GM23338 (cell line): ENCODE measurements at regions not wholly inside any gene's neighbourhood (a gene's known extent, or its start where the extent isn't known, plus 50 kb on each side); places are given as distances from the start of the nearest gene placed in this dataset.

Experiments
- ATAC-seq: fragments of 200-7000 bp; cut with Tn5 transposase; 3 replicates; pipeline ENCODE4 v1.9.1; 2020
- DNase-seq: peaks from one replicate; pipeline ENCODE4 v3.0.0-alpha.2; 2015; ENCODE audit warnings: low spot score
- H2AFZ ChIP-seq: fragments of 200-600 bp; sonication (generic); 2 replicates; pipeline ENCODE4 v1.8.0; 2016; ENCODE audit warnings: antibody characterized with exemption, mild to moderate bottlenecking, moderate library complexity
- H3F3A ChIP-seq: fragments of 200-600 bp; sonication (generic); replicated peaks from 2 replicates; pipeline ENCODE4 v1.8.0; 2017; ENCODE audit warnings: antibody characterized with exemption, mixed run types, low read depth
- H3K27ac ChIP-seq: fragments of 200-600 bp; sonication (generic); 2 replicates; pipeline ENCODE4 v1.6.1; 2016; ENCODE audit warnings: low read depth
- H3K27me3 ChIP-seq: fragments of 200-600 bp; sonication (generic); 2 replicates; pipeline ENCODE4 v1.8.0; 2016; ENCODE audit warnings: mild to moderate bottlenecking, mixed run types, moderate library complexity; ENCODE audit not compliant: insufficient read depth
- H3K36me3 ChIP-seq: fragments of 200-600 bp; sonication (generic); 2 replicates; pipeline ENCODE4 v1.8.0; 2016; ENCODE audit warnings: mild to moderate bottlenecking; ENCODE audit not compliant: insufficient read depth
- H3K4me1 ChIP-seq: fragments of 200-600 bp; sonication (generic); 2 replicates; pipeline ENCODE4 v1.8.0; 2016; ENCODE audit warnings: mild to moderate bottlenecking, moderate library complexity; ENCODE audit not compliant: insufficient read depth
- H3K4me2 ChIP-seq: fragments of 200-600 bp; sonication (generic); 2 replicates; pipeline ENCODE4 v1.7.1; 2017; ENCODE audit warnings: mixed run types
- H3K4me3 ChIP-seq: fragments of 200-600 bp; sonication (generic); 2 replicates; pipeline ENCODE4 v1.6.1; 2016; ENCODE audit warnings: mixed run types
- H3K79me2 ChIP-seq: fragments of 200-600 bp; sonication (generic); replicated peaks from 2 replicates; pipeline ENCODE4 v1.8.0; 2017; ENCODE audit warnings: mild to moderate bottlenecking; ENCODE audit not compliant: insufficient read depth
- H3K9me2 ChIP-seq: fragments of 200-600 bp; sonication (generic); 2 replicates; pipeline ENCODE4 v1.8.0; 2017; ENCODE audit not compliant: insufficient read depth
- H4K20me1 ChIP-seq: fragments of 200-600 bp; sonication (generic); replicated peaks from 2 replicates; pipeline ENCODE4 v1.8.0; 2017; ENCODE audit warnings: mild to moderate bottlenecking; ENCODE audit not compliant: insufficient read depth
- H3K27ac Mint-ChIP-seq: 2 replicates; pipeline ENCODE4 v1.8.0; 2020; ENCODE audit warnings: inconsistent platforms, mild to moderate bottlenecking, moderate library complexity, mixed read lengths
- H3K27me3 Mint-ChIP-seq: 3 replicates; pipeline ENCODE4 v1.8.0; 2022; ENCODE audit warnings: low read depth, mild to moderate bottlenecking, moderate library complexity, mixed read lengths, inconsistent platforms; ENCODE audit not compliant: insufficient read depth, poor library complexity
- H3K36me3 Mint-ChIP-seq: 3 replicates; pipeline ENCODE4 v1.8.0; 2021; ENCODE audit warnings: low read depth, mild to moderate bottlenecking, inconsistent platforms, moderate library complexity, mixed read lengths
- H3K4me1 Mint-ChIP-seq: 3 replicates; pipeline ENCODE4 v1.8.0; 2020; ENCODE audit warnings: mild to moderate bottlenecking, inconsistent platforms, mixed read lengths
- H3K4me3 Mint-ChIP-seq: 3 replicates; pipeline ENCODE4 v1.8.0; 2021; ENCODE audit warnings: moderate library complexity, mild to moderate bottlenecking, inconsistent platforms, mixed read lengths
- H3K9me3 Mint-ChIP-seq: 3 replicates; pipeline ENCODE4 v1.8.0; 2020; ENCODE audit warnings: moderate library complexity, mild to moderate bottlenecking, inconsistent platforms, mixed read lengths
- CREB1 ChIP-seq: fragments of 250-450 bp; sonication (Bioruptor Pico); IDR thresholded peaks from 2 replicates; pipeline ENCODE4 v1.5.0; 2020; ENCODE audit warnings: low read depth, mild to moderate bottlenecking, moderate library complexity
- EZH2phosphoT487 ChIP-seq: fragments of 200-600 bp; sonication (generic); IDR thresholded peaks from one replicate; pipeline ENCODE4 v1.8.1; 2018; ENCODE audit warnings: antibody characterized with exemption; ENCODE audit not compliant: unreplicated experiment
- JUNB ChIP-seq: IDR thresholded peaks from one replicate; pipeline ENCODE4 v1.6.1; 2016; ENCODE audit warnings: antibody characterized with exemption; ENCODE audit not compliant: unreplicated experiment
- NANOG ChIP-seq: IDR thresholded peaks from 2 replicates; pipeline ENCODE4 v1.6.1; 2016; ENCODE audit warnings: antibody characterized with exemption, borderline replicate concordance
- POLR2AphosphoS5 ChIP-seq: IDR thresholded peaks from 2 replicates; pipeline ENCODE4 v1.6.1; 2016; ENCODE audit warnings: antibody characterized with exemption, low read depth
- STAT1 ChIP-seq: IDR thresholded peaks from one replicate; pipeline ENCODE4 v1.6.1; 2016; ENCODE audit warnings: antibody characterized with exemption; ENCODE audit not compliant: unreplicated experiment
- ZNF114 ChIP-seq: fragments of 250-450 bp; sonication (Bioruptor Pico); IDR thresholded peaks from 2 replicates; pipeline ENCODE4 v1.5.0; 2020; ENCODE audit warnings: mild to moderate bottlenecking, moderate library complexity
- ZNF331 ChIP-seq: fragments of 250-450 bp; sonication (Bioruptor Pico); IDR thresholded peaks from 2 replicates; pipeline ENCODE4 v1.5.0; 2020; ENCODE audit warnings: low read depth, mild to moderate bottlenecking, moderate library complexity
- TF ChIP-seq, protein P1 (sequence below): fragments of 250-450 bp; sonication (Bioruptor Pico); IDR thresholded peaks from 2 replicates; pipeline ENCODE4 v1.5.0; 2020; ENCODE audit warnings: mild to moderate bottlenecking, moderate library complexity
- TF ChIP-seq, protein P2 (sequence below): IDR thresholded peaks from one replicate; pipeline ENCODE4 v1.6.1; 2018; ENCODE audit warnings: antibody characterized with exemption; ENCODE audit not compliant: unreplicated experiment
- TF ChIP-seq, protein P3 (sequence below), 2 experiments: fragments of 200-600 bp in 1 of 2; sonication (generic) in 1 of 2; conservative IDR thresholded peaks; 2 replicates each; pipeline versions ENCODE4 v1.5.1 to v1.6.1; 2016 to 2017; ENCODE audit warnings: antibody characterized with exemption in 2 of 2, low read depth in 2 of 2, mild to moderate bottlenecking in 2 of 2, moderate library complexity in 1 of 2
- TF ChIP-seq, protein P4 (sequence below): IDR thresholded peaks from 2 replicates; pipeline ENCODE4 v1.6.1; 2016; ENCODE audit warnings: antibody characterized with exemption

DNA sequence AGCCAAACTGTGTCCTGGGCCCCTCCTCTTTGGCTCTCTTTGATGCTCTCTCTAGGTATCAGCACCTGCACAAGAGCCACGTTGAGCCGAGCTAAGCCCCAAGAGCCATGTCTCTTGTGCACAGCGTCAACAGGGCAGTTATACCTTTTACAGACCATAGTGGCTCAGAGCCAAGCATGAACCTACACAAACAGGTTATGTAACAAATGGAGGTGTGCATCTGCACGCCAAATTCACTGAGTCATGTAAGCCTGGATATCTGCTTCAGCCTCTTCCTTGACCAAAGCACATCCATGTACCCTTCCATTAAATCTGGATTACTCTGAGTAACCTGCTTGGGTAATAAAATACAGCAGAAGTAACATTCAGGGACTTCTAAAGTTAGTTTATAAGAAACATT, 509.7 kb downstream of the NAV3 start (continued):
- TF ChIP-seq, protein P1, sequence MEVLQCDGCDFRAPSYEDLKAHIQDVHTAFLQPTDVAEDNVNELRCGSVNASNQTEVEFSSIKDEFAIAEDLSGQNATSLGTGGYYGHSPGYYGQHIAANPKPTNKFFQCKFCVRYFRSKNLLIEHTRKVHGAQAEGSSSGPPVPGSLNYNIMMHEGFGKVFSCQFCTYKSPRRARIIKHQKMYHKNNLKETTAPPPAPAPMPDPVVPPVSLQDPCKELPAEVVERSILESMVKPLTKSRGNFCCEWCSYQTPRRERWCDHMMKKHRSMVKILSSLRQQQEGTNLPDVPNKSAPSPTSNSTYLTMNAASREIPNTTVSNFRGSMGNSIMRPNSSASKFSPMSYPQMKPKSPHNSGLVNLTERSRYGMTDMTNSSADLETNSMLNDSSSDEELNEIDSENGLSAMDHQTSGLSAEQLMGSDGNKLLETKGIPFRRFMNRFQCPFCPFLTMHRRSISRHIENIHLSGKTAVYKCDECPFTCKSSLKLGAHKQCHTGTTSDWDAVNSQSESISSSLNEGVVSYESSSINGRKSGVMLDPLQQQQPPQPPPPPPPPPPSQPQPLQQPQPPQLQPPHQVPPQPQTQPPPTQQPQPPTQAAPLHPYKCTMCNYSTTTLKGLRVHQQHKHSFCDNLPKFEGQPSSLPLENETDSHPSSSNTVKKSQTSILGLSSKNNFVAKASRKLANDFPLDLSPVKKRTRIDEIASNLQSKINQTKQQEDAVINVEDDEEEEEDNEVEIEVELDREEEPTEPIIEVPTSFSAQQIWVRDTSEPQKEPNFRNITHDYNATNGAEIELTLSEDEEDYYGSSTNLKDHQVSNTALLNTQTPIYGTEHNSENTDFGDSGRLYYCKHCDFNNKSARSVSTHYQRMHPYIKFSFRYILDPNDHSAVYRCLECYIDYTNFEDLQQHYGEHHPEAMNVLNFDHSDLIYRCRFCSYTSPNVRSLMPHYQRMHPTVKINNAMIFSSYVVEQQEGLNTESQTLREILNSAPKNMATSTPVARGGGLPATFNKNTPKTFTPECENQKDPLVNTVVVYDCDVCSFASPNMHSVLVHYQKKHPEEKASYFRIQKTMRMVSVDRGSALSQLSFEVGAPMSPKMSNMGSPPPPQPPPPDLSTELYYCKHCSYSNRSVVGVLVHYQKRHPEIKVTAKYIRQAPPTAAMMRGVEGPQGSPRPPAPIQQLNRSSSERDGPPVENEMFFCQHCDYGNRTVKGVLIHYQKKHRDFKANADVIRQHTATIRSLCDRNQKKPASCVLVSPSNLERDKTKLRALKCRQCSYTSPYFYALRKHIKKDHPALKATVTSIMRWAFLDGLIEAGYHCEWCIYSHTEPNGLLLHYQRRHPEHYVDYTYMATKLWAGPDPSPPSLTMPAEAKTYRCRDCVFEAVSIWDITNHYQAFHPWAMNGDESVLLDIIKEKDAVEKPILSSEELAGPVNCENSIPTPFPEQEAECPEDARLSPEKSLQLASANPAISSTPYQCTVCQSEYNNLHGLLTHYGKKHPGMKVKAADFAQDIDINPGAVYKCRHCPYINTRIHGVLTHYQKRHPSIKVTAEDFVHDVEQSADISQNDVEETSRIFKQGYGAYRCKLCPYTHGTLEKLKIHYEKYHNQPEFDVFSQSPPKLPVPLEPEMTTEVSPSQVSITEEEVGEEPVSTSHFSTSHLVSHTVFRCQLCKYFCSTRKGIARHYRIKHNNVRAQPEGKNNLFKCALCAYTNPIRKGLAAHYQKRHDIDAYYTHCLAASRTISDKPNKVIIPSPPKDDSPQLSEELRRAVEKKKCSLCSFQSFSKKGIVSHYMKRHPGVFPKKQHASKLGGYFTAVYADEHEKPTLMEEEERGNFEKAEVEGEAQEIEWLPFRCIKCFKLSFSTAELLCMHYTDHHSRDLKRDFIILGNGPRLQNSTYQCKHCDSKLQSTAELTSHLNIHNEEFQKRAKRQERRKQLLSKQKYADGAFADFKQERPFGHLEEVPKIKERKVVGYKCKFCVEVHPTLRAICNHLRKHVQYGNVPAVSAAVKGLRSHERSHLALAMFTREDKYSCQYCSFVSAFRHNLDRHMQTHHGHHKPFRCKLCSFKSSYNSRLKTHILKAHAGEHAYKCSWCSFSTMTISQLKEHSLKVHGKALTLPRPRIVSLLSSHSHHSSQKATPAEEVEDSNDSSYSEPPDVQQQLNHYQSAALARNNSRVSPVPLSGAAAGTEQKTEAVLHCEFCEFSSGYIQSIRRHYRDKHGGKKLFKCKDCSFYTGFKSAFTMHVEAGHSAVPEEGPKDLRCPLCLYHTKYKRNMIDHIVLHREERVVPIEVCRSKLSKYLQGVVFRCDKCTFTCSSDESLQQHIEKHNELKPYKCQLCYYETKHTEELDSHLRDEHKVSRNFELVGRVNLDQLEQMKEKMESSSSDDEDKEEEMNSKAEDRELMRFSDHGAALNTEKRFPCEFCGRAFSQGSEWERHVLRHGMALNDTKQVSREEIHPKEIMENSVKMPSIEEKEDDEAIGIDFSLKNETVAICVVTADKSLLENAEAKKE (CRISPR knock-in tag) = no peak
- TF ChIP-seq CREB1 (CRISPR knock-in tag) = no peak

DNA sequence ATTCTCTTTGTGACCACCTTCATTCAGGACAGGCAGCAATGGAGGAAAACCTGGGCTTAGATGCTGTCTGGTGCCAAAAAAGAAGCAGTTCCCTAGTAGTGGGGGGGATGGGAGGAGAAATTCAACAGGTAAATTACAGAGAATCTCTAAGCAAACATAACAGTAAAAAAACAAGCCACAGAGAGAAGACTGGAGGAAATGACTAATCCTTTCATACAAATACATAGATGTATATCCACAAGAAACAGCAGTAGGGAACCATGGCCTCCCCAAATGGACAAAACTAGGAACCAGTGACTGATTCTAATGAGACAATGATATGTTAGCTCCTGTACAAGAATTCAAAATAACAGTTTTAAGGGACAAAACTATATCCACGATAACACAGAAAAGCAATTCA, 513.0 kb downstream of the NAV3 start:
- DNase-seq (no peak), ATAC-seq (no peak)
- Histone ChIP-seq H3K36me3 (no peaks in the 10 kb centered on the region), H3K27me3 (no peaks in the 10 kb centered on the region), H3K4me3 (no peak overlapping the region), H3K79me2 (no peaks in the 10 kb centered on the region), H3K9me2 (peaks cover 8% of the 10 kb centered on the region), H3K4me2 (no peak overlapping the region), H4K20me1 (no peaks in the 10 kb centered on the region), H3K4me1 (no peaks in the 10 kb centered on the region), H3K27ac (no peak overlapping the region), H3F3A (no peaks in the 10 kb centered on the region), H2AFZ (no peak overlapping the region)
- Mint-ChIP-seq H3K36me3 (no peaks in the 10 kb centered on the region), H3K4me3 (no peak overlapping the region), H3K9me3 (peaks cover 6% of the 10 kb centered on the region; the same call in 2 of the 3 replicates), H3K27me3 (peaks cover 3% of the 10 kb centered on the region), H3K4me1 (no peaks in the 10 kb centered on the region), H3K27ac (no peak overlapping the region)
- TF ChIP-seq, protein P2, sequence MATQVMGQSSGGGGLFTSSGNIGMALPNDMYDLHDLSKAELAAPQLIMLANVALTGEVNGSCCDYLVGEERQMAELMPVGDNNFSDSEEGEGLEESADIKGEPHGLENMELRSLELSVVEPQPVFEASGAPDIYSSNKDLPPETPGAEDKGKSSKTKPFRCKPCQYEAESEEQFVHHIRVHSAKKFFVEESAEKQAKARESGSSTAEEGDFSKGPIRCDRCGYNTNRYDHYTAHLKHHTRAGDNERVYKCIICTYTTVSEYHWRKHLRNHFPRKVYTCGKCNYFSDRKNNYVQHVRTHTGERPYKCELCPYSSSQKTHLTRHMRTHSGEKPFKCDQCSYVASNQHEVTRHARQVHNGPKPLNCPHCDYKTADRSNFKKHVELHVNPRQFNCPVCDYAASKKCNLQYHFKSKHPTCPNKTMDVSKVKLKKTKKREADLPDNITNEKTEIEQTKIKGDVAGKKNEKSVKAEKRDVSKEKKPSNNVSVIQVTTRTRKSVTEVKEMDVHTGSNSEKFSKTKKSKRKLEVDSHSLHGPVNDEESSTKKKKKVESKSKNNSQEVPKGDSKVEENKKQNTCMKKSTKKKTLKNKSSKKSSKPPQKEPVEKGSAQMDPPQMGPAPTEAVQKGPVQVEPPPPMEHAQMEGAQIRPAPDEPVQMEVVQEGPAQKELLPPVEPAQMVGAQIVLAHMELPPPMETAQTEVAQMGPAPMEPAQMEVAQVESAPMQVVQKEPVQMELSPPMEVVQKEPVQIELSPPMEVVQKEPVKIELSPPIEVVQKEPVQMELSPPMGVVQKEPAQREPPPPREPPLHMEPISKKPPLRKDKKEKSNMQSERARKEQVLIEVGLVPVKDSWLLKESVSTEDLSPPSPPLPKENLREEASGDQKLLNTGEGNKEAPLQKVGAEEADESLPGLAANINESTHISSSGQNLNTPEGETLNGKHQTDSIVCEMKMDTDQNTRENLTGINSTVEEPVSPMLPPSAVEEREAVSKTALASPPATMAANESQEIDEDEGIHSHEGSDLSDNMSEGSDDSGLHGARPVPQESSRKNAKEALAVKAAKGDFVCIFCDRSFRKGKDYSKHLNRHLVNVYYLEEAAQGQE = no peak
- TF ChIP-seq ZNF331 (no peak), STAT1 (no peak), ZNF114 (no peak), CREB1 (CRISPR knock-in tag) (no peak), POLR2AphosphoS5 (no peak), NANOG (no peak), EZH2phosphoT487 (no peak), JUNB (no peak)
- TF ChIP-seq, protein P3, sequence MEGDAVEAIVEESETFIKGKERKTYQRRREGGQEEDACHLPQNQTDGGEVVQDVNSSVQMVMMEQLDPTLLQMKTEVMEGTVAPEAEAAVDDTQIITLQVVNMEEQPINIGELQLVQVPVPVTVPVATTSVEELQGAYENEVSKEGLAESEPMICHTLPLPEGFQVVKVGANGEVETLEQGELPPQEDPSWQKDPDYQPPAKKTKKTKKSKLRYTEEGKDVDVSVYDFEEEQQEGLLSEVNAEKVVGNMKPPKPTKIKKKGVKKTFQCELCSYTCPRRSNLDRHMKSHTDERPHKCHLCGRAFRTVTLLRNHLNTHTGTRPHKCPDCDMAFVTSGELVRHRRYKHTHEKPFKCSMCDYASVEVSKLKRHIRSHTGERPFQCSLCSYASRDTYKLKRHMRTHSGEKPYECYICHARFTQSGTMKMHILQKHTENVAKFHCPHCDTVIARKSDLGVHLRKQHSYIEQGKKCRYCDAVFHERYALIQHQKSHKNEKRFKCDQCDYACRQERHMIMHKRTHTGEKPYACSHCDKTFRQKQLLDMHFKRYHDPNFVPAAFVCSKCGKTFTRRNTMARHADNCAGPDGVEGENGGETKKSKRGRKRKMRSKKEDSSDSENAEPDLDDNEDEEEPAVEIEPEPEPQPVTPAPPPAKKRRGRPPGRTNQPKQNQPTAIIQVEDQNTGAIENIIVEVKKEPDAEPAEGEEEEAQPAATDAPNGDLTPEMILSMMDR (conservative IDR thresholded peaks at IDR 0.05; ENCODE audit: low read depth in 2 of 2) = no peak
- TF ChIP-seq, protein P4, sequence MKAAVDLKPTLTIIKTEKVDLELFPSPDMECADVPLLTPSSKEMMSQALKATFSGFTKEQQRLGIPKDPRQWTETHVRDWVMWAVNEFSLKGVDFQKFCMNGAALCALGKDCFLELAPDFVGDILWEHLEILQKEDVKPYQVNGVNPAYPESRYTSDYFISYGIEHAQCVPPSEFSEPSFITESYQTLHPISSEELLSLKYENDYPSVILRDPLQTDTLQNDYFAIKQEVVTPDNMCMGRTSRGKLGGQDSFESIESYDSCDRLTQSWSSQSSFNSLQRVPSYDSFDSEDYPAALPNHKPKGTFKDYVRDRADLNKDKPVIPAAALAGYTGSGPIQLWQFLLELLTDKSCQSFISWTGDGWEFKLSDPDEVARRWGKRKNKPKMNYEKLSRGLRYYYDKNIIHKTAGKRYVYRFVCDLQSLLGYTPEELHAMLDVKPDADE = no peak
